SK-N-SH (cell line): ENCODE measurements at regions not wholly inside any gene's neighbourhood (a gene's known extent, or its start where the extent isn't known, plus 50 kb on each side); places are given as distances from the start of the nearest gene placed in this dataset.

Experiments used
- CTCF ChIA-PET: fragments of 300-600, 350-600 bp; formaldehyde crosslinking; extraction: SDS; loops from one replicate; lab custom pipeline; 2021; lab: Yijun Ruan, JAX
- POLR2A ChIA-PET: fragments of 350-600 bp; sonication (Branson Sonifier 250); formaldehyde crosslinking; extraction: SDS; loops from one replicate; lab custom pipeline; 2020; ENCODE audit warnings: antibody characterized with exemption, inconsistent platforms; lab: Yijun Ruan, JAX
- DNase-seq: peaks from one replicate; pipeline ENCODE4 v3.0.0; 2012
- H2AFZ ChIP-seq: fragments of 200-600 bp; sonication (generic); 2 replicates; pipeline ENCODE4 v1.8.1; 2016; ENCODE audit warnings: antibody characterized with exemption, mild to moderate bottlenecking, low read depth
- H3F3A ChIP-seq: fragments of 200-600 bp; sonication (generic); replicated peaks from 2 replicates; pipeline ENCODE3; 2016; ENCODE audit warnings: antibody characterized with exemption, mild to moderate bottlenecking; ENCODE audit not compliant: insufficient read depth
- H3K27ac ChIP-seq, 2 experiments: fragments of 200-500 bp in 1 of 2; fragments of 200-600 bp in 1 of 2; sonication (Bioruptor generic) in 1 of 2; sonication (generic), shearing (Covaris generic) in 1 of 2; 2 replicates each; pipeline versions ENCODE4 v1.5.1 to v1.6.1; 2014 to 2016; ENCODE audit warnings: low read depth in 2 of 2, inconsistent platforms in 1 of 2, low read length in 1 of 2, mild to moderate bottlenecking in 1 of 2, mixed read lengths in 1 of 2
- H3K27me3 ChIP-seq: fragments of 200-600 bp; sonication (generic), shearing (Covaris generic); 2 replicates; pipeline ENCODE4 v1.6.1; 2016; ENCODE audit warnings: mixed run types; ENCODE audit not compliant: insufficient read depth
- H3K36me3 ChIP-seq, 2 experiments: fragments of 200-500 bp in 1 of 2; fragments of 200-600 bp in 1 of 2; sonication (Bioruptor generic) in 1 of 2; sonication (generic) in 1 of 2; replicated peaks in 1 of 2; 2 replicates each; pipeline versions ENCODE3 to v1.5.1; 2014 to 2016; ENCODE audit warnings: low read length in 1 of 2, mild to moderate bottlenecking in 1 of 2; ENCODE audit not compliant: insufficient read depth in 2 of 2, control insufficient read depth in 1 of 2
- H3K4me1 ChIP-seq, 2 experiments: fragments of 200-500 bp in 1 of 2; fragments of 200-600 bp in 1 of 2; sonication (Bioruptor generic) in 1 of 2; sonication (generic), shearing (Covaris generic) in 1 of 2; 2 replicates each; pipeline versions ENCODE4 v1.5.1 to v1.6.1; 2014 to 2016; ENCODE audit warnings: low read depth in 1 of 2, low read length in 1 of 2, mixed run types in 1 of 2; ENCODE audit not compliant: insufficient read depth in 2 of 2, control insufficient read depth in 1 of 2
- H3K4me2 ChIP-seq: fragments of 200-600 bp; sonication (generic), shearing (Covaris generic); 2 replicates; pipeline ENCODE4 v1.6.1; 2017; ENCODE audit warnings: mixed run types
- H3K4me3 ChIP-seq, 2 experiments: fragments of 200-500 bp in 1 of 2; fragments of 200-600 bp in 1 of 2; sonication (Bioruptor generic) in 1 of 2; sonication (generic), shearing (Covaris generic) in 1 of 2; 2 replicates each; pipeline versions ENCODE4 v1.5.1 to v1.8.1; 2014 to 2016; ENCODE audit warnings: low read depth in 2 of 2, inconsistent platforms in 1 of 2, low read length in 1 of 2, mild to moderate bottlenecking in 1 of 2, mixed read lengths in 1 of 2, moderate library complexity in 1 of 2
- H3K79me2 ChIP-seq: fragments of 200-600 bp; sonication (generic); 2 replicates; pipeline ENCODE4 v1.8.1; 2017; ENCODE audit warnings: mild to moderate bottlenecking; ENCODE audit not compliant: insufficient read depth
- H3K9ac ChIP-seq: fragments of 200-600 bp; sonication (generic); 2 replicates; pipeline ENCODE4 v1.6.1; 2017; ENCODE audit warnings: mixed run types
- H3K9me2 ChIP-seq: fragments of 200-600 bp; sonication (generic); 2 replicates; pipeline ENCODE4 v1.6.1; 2017; ENCODE audit warnings: mixed run types
- H3K9me3 ChIP-seq: fragments of 200-600 bp; sonication (generic); 2 replicates; pipeline ENCODE4 v1.6.1; 2017; ENCODE audit warnings: mixed run types, mild to moderate bottlenecking, moderate library complexity
- H4K20me1 ChIP-seq: fragments of 200-600 bp; sonication (generic); 2 replicates; pipeline ENCODE4 v1.6.1; 2017; ENCODE audit warnings: mild to moderate bottlenecking, mixed run types; ENCODE audit not compliant: insufficient read depth
- CHD2 ChIP-seq: fragments of 150-350 bp; IDR thresholded peaks from 2 replicates; pipeline ENCODE4 v1.6.1; 2018; ENCODE audit warnings: low read length; ENCODE audit not compliant: partially characterized antibody
- ELF1 ChIP-seq: IDR thresholded peaks from 2 replicates; pipeline ENCODE4 v1.4.0; 2012
- EZH2phosphoT487 ChIP-seq: fragments of 200-600 bp; sonication (generic); IDR thresholded peaks from 2 replicates; pipeline ENCODE4 v1.6.1; 2017; ENCODE audit warnings: low read depth, mixed run types, mild to moderate bottlenecking, antibody characterized with exemption, moderate library complexity, borderline replicate concordance
- FOSL2 ChIP-seq: IDR thresholded peaks from 2 replicates; pipeline ENCODE4 v1.4.0; 2012; ENCODE audit warnings: low read depth, mild to moderate bottlenecking, moderate library complexity, borderline replicate concordance
- GATA2 ChIP-seq: sonication (generic); formaldehyde crosslinking; IDR thresholded peaks from 2 replicates; pipeline ENCODE4 v1.5.0; 2020; ENCODE audit warnings: mild to moderate bottlenecking, missing genetic modification reagents
- MAX ChIP-seq: IDR thresholded peaks from 2 replicates; pipeline ENCODE4 v1.4.0; 2012; ENCODE audit warnings: low read depth
- MEF2A ChIP-seq: IDR thresholded peaks from 2 replicates; pipeline ENCODE4 v1.4.0; 2012; ENCODE audit warnings: low read depth, borderline replicate concordance
- PBX3 ChIP-seq: IDR thresholded peaks from 2 replicates; pipeline ENCODE4; 2012
- POLR2AphosphoS5 ChIP-seq: IDR thresholded peaks from 2 replicates; pipeline ENCODE4 v1.6.1; 2012; ENCODE audit warnings: low read depth, low read length
- RXRA ChIP-seq: IDR thresholded peaks from 2 replicates; pipeline ENCODE4 v1.4.0; 2012; ENCODE audit warnings: low read depth, mild to moderate bottlenecking, borderline replicate concordance
- SMC3 ChIP-seq: IDR thresholded peaks from 2 replicates; pipeline ENCODE4 v1.6.1; 2012; ENCODE audit warnings: low read depth, low read length, improper control_type of control experiment
- USF1 ChIP-seq: IDR thresholded peaks from 2 replicates; pipeline ENCODE4 v1.4.0; 2012; ENCODE audit warnings: low read depth, borderline replicate concordance
- YY1 ChIP-seq: IDR thresholded peaks from 2 replicates; pipeline ENCODE4 v1.4.0; 2012; ENCODE audit warnings: low read depth, mild to moderate bottlenecking
- ZBTB33 ChIP-seq: IDR thresholded peaks from 2 replicates; pipeline ENCODE4 v1.4.0; 2012; ENCODE audit warnings: low read depth, borderline replicate concordance
- WGBS: methylation state at CpG from one replicate; pipeline ENCODE4 v1.1.6; 2017; ENCODE audit warnings: low lambda C conversion rate; 5-methylcytosine and 5-hydroxymethylcytosine counted together

- Histone ChIP-seq H3K79me2 (no peaks in the 10 kb centered on the region), H3K4me1 (no peaks in the 10 kb centered on the region), H3K4me3 (no peak overlapping the region), H3K27me3 (no peaks in the 10 kb centered on the region), H3K27ac (no peak overlapping the region), H3K36me3 (no peaks in the 10 kb centered on the region), H3K9me2 (no peaks in the 10 kb centered on the region), H3K9ac (no peak overlapping the region), H3K4me2 (no peak overlapping the region), H3F3A (no peaks in the 10 kb centered on the region), H2AFZ (no peak overlapping the region), H4K20me1 (no peaks in the 10 kb centered on the region), H3K9me3 (no peaks in the 10 kb centered on the region)
- TF ChIP-seq GATA2 (CRISPR knock-in tag) (no peak), MEF2A (no peak), FOSL2 (no peak), ZBTB33 (no peak), CHD2 (no peak), SMC3 (no peak), ELF1 (no peak), RXRA (no peak), USF1 (no peak)
- ChIA-PET CTCF (no interaction called here), POLR2A (no interaction called here)
- WGBS, result 50% methylated on average over 8 of the region's 8 CpGs
- DNase-seq, result no peak
Measured at GRCh38 chr10:35993591-35994515, 351.8 kb upstream of the FZD8 start.

GRCh38 chr10:35992107-35992506 lies 350.0 kb upstream of the FZD8 start:
- Histone ChIP-seq H3F3A (no peaks in the 10 kb centered on the region), H2AFZ (no peak overlapping the region), H3K9me3 (no peaks in the 10 kb centered on the region), H3K9me2 (no peaks in the 10 kb centered on the region), H3K9ac (no peak overlapping the region), H3K4me2 (no peak overlapping the region), H3K27me3 (no peaks in the 10 kb centered on the region), H3K4me3 (no peak overlapping the region), H3K79me2 (no peaks in the 10 kb centered on the region), H3K4me1 (no peaks in the 10 kb centered on the region), H3K36me3 (no peaks in the 10 kb centered on the region), H4K20me1 (no peaks in the 10 kb centered on the region), H3K27ac (no peak overlapping the region)
- POLR2A ChIA-PET, result no interaction called here
- TF ChIP-seq YY1 (no peak), EZH2phosphoT487 (no peak), PBX3 (no peak), RXRA (no peak), MAX (no peak), POLR2AphosphoS5 (no peak)
- CTCF ChIA-PET, result no interaction called here
- no peak for DNase-seq
